ENCODE measurements at regions not wholly inside any gene's neighbourhood (a gene's known extent, or its start where the extent isn't known, plus 50 kb on each side); places are given as distances from the start of the nearest gene placed in this dataset.

DNA sequence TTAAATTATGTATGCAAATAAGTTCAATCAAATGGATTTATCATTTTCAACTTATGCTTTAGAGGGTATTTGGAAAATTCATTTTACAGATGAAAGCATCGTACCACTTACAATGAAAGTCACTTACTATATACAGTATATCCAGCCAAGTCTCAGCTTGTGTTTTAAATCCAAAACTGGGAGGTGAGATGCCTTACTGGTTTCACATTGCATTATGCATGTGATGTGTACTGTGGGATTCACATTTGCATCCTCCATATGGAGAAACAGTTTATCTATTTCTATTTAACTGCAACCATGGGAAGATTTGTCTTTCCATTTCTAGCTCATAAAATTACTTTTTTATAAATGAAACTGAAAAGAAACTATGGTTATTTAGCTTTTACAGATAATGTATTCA, 248.1 kb downstream of the CNTN3 start:
- Mint-ChIP-seq H3K27me3 (no peaks in the 10 kb centered on the region), H3K4me1 (no peaks in the 10 kb centered on the region), H3K27ac (no peak overlapping the region), H3K36me3 (no peaks in the 10 kb centered on the region), H3K4me3 (no peak overlapping the region), H3K9me3 (peaks cover 0 to 12% (median 4%) of the 10 kb centered on the region in 7 donors)
- no peak for DNase-seq
- H3K4me3 ChIP-seq (ENCODE audit: low read depth, low read length): no peak overlapping the region
- H3K27me3 ChIP-seq (ENCODE audit: control insufficient read depth, insufficient read depth, low read length): no peaks in the 10 kb centered on the region
- no peaks in the 10 kb centered on the region for H3K9me3 ChIP-seq (ENCODE audit: control insufficient read depth in 2 of 2, low read length in 2 of 2)
- H3K27ac ChIP-seq (ENCODE audit: insufficient read depth, low read length, poor library complexity, severe bottlenecking): no peak overlapping the region
- H3K36me3 ChIP-seq (ENCODE audit: control insufficient read depth, insufficient read depth, low read length): no peaks in the 10 kb centered on the region
- no peak for ATAC-seq (ENCODE audit: low read depth in 2 of 2)
- no peaks in the 10 kb centered on the region for H3K4me1 ChIP-seq (ENCODE audit: control insufficient read depth, insufficient read depth, low read length, poor library complexity, severe bottlenecking)

DNA sequence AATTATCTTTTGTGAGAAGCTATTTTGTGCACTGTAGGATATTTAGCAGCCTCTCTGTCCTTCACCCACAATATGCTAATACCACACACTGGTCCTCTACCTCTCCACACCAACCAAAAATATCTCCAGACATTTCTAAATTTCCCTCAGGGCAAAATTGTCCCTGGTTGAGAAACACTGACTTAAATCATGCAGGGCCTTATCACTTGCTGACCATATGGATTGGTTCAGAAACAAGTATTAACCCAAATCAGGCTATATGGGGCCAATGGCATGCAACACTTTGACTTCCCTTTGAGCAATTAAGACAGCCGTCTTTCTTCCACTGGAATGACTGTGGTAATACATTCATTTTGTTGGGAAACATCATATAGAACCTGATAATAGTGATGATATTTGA, 251.1 kb downstream of the CNTN3 start:
- H3K4me1 ChIP-seq (ENCODE audit: control insufficient read depth, insufficient read depth, low read length, poor library complexity, severe bottlenecking): no peaks in the 10 kb centered on the region
- H3K4me3 ChIP-seq (ENCODE audit: low read depth, low read length): no peak overlapping the region
- H3K27me3 ChIP-seq (ENCODE audit: control insufficient read depth, insufficient read depth, low read length): no peaks in the 10 kb centered on the region
- Mint-ChIP-seq H3K36me3 (no peaks in the 10 kb centered on the region), H3K27ac (no peak overlapping the region), H3K4me1 (no peaks in the 10 kb centered on the region), H3K9me3 (peaks cover 0 to 9% (median 4%) of the 10 kb centered on the region in 7 donors), H3K4me3 (no peak overlapping the region), H3K27me3 (no peaks in the 10 kb centered on the region)
- ATAC-seq (ENCODE audit: low read depth in 2 of 2): no peak
- no peak overlapping the region for H3K27ac ChIP-seq (ENCODE audit: insufficient read depth, low read length, poor library complexity, severe bottlenecking)
- no peaks in the 10 kb centered on the region for H3K9me3 ChIP-seq (ENCODE audit: control insufficient read depth in 2 of 2, low read length in 2 of 2)
- DNase-seq: no peak
- no peaks in the 10 kb centered on the region for H3K36me3 ChIP-seq (ENCODE audit: control insufficient read depth, insufficient read depth, low read length)

DNA sequence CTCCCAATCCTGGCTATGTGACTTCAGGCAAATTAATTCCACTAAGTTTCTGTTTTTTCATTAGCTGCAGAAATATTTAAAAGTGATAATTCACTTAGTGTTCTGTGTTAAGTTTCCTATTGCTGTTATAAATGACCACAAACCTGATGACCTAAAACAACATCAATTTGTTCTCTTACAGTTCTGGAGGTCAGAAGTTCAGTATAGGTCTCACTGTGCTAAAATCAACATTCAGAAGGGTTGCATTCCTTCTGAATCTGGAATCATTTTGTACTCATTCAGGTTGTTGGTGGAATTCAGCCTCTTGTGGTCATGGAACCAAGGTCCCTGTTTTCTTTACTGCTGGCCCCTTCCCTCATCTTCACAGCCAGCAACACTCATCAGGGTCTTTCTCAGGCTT, 254.1 kb downstream of the CNTN3 start:
- Mint-ChIP-seq H3K4me1 (no peaks in the 10 kb centered on the region), H3K4me3 (no peak overlapping the region), H3K27me3 (no peaks in the 10 kb centered on the region), H3K27ac (no peak overlapping the region), H3K9me3 (peaks cover 0 to 9% (median 5%) of the 10 kb centered on the region in 7 donors), H3K36me3 (no peaks in the 10 kb centered on the region)
- ATAC-seq (ENCODE audit: low read depth in 2 of 2) (no peak), DNase-seq (no peak)
- Histone ChIP-seq H3K27me3 (ENCODE audit: control insufficient read depth, insufficient read depth, low read length) (no peaks in the 10 kb centered on the region), H3K27ac (ENCODE audit: insufficient read depth, low read length, poor library complexity, severe bottlenecking) (no peak overlapping the region), H3K9me3 (ENCODE audit: control insufficient read depth in 2 of 2, low read length in 2 of 2) (peaks cover 0 to 4% of the 10 kb centered on the region in 2 experiments), H3K4me3 (ENCODE audit: low read depth, low read length) (no peak overlapping the region), H3K36me3 (ENCODE audit: control insufficient read depth, insufficient read depth, low read length) (no peaks in the 10 kb centered on the region), H3K4me1 (ENCODE audit: control insufficient read depth, insufficient read depth, low read length, poor library complexity, severe bottlenecking) (no peaks in the 10 kb centered on the region)

DNA sequence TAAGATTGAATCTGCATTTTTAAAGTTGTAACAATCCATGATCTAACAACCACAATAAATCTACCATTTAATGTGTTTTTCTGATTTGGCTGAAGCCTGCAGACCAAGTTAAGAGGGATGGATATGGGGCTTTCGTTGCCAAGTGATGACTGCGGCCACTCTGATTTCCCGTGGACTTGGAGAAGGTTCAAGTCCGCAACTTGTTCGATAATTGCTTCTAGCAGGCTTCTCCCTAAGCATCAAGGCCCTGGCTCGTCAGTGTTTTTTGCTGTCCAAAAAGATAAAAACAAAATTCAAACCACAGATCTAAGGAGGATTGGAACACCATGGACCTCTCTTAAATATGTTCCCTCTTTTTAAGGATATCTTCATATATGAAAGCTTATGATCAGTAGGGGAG, 256.6 kb downstream of the CNTN3 start:
- H3K4me3 ChIP-seq (ENCODE audit: low read depth, low read length): no peak overlapping the region
- Mint-ChIP-seq H3K27me3 (no peaks in the 10 kb centered on the region), H3K36me3 (no peaks in the 10 kb centered on the region), H3K9me3 (peaks cover 0 to 13% (median 4%) of the 10 kb centered on the region in 7 donors), H3K27ac (no peak overlapping the region), H3K4me1 (no peaks in the 10 kb centered on the region), H3K4me3 (no peak overlapping the region)
- H3K27me3 ChIP-seq (ENCODE audit: control insufficient read depth, insufficient read depth, low read length): no peaks in the 10 kb centered on the region
- ATAC-seq (ENCODE audit: low read depth in 2 of 2): no peak
- no peaks in the 10 kb centered on the region for H3K36me3 ChIP-seq (ENCODE audit: control insufficient read depth, insufficient read depth, low read length)
- peaks cover 0 to 4% of the 10 kb centered on the region in 2 experiments for H3K9me3 ChIP-seq (ENCODE audit: control insufficient read depth in 2 of 2, low read length in 2 of 2)
- H3K4me1 ChIP-seq (ENCODE audit: control insufficient read depth, insufficient read depth, low read length, poor library complexity, severe bottlenecking): no peaks in the 10 kb centered on the region
- no peak overlapping the region for H3K27ac ChIP-seq (ENCODE audit: insufficient read depth, low read length, poor library complexity, severe bottlenecking)
- DNase-seq: no peak

DNA sequence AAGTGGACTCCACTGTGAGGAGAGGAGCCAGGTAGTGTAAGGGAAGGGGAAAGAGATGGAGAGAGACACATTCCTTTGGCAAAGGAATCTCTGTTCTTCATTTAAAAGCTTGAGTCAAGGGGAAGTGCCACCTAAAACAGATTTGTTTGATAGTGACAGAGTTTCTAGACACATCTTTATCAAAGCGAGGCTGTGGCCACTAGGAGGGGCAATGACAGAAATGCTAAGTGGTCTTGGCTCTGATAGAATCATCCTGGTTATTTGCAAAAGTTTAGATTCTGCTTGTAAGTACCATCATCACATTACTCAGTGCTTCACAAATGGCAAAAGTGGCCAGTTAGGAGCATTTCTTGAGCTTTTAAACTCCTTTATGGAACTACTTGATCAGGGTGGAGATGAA, 261.4 kb downstream of the CNTN3 start:
- no peaks in the 10 kb centered on the region for H3K4me1 ChIP-seq (ENCODE audit: control insufficient read depth, insufficient read depth, low read length, poor library complexity, severe bottlenecking)
- no peaks in the 10 kb centered on the region for H3K27me3 ChIP-seq (ENCODE audit: control insufficient read depth, insufficient read depth, low read length)
- Mint-ChIP-seq H3K27ac (no peak overlapping the region), H3K4me1 (no peaks in the 10 kb centered on the region), H3K36me3 (no peaks in the 10 kb centered on the region), H3K4me3 (no peak overlapping the region), H3K27me3 (no peaks in the 10 kb centered on the region), H3K9me3 (peaks cover 0 to 18% (median 4%) of the 10 kb centered on the region in 7 donors)
- H3K27ac ChIP-seq (ENCODE audit: insufficient read depth, low read length, poor library complexity, severe bottlenecking): no peak overlapping the region
- peaks cover 0 to 4% of the 10 kb centered on the region in 2 experiments for H3K9me3 ChIP-seq (ENCODE audit: control insufficient read depth in 2 of 2, low read length in 2 of 2)
- ATAC-seq (ENCODE audit: low read depth in 2 of 2) (no peak), DNase-seq (no peak)
- H3K4me3 ChIP-seq (ENCODE audit: low read depth, low read length): no peak overlapping the region
- H3K36me3 ChIP-seq (ENCODE audit: control insufficient read depth, insufficient read depth, low read length): no peaks in the 10 kb centered on the region

DNA sequence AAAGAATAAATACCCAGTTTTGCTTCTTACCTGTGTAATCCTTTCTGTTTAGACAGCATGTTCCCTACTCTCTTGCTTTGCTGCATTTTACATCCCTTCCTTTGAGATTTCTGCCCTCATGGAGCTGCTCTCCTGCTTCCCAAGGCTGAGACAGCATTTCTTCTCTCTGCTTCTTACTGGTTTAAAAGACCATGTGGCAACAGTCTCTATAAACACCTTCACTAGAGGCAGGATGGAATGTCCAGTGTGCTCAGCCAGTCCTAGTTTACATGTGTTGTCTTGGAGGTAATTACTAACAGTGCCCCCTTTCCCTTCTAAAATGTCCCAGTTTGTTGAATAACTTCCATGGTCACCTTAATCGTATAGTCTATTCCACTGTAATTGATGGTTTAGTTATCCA, 262.3 kb downstream of the CNTN3 start:
- no peak for ATAC-seq (ENCODE audit: low read depth in 2 of 2)
- Mint-ChIP-seq H3K27ac (no peak overlapping the region), H3K4me3 (no peak overlapping the region), H3K9me3 (peaks cover 0 to 16% (median 2%) of the 10 kb centered on the region in 7 donors), H3K36me3 (no peaks in the 10 kb centered on the region), H3K4me1 (no peaks in the 10 kb centered on the region), H3K27me3 (no peaks in the 10 kb centered on the region)
- Histone ChIP-seq H3K36me3 (ENCODE audit: control insufficient read depth, insufficient read depth, low read length) (no peaks in the 10 kb centered on the region), H3K4me3 (ENCODE audit: low read depth, low read length) (no peak overlapping the region), H3K27ac (ENCODE audit: insufficient read depth, low read length, poor library complexity, severe bottlenecking) (no peak overlapping the region), H3K27me3 (ENCODE audit: control insufficient read depth, insufficient read depth, low read length) (no peaks in the 10 kb centered on the region), H3K9me3 (ENCODE audit: control insufficient read depth in 2 of 2, low read length in 2 of 2) (no peaks in the 10 kb centered on the region), H3K4me1 (ENCODE audit: control insufficient read depth, insufficient read depth, low read length, poor library complexity, severe bottlenecking) (no peaks in the 10 kb centered on the region)
- DNase-seq: no peak

DNA sequence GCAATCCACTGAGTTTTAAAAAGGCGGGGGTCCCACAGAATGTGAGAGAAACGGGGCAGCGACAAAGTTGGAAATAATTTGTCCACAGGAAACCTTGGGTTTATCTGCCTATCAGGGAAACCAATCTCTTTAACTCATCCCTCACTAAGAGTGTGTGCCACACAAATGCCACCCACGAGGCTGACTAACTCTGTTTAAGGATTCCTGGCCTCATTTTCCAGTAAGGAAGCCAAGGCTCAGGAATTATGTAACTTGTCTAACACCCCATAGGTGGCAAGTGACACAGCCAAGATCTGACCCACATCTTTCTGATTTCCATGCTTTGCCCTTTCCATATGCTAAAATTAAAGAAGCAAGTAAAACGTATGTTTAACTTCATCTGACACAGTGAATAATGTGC, 263.2 kb downstream of the CNTN3 start:
- Histone ChIP-seq H3K9me3 (ENCODE audit: control insufficient read depth in 2 of 2, low read length in 2 of 2) (no peaks in the 10 kb centered on the region), H3K27me3 (ENCODE audit: control insufficient read depth, insufficient read depth, low read length) (no peaks in the 10 kb centered on the region), H3K27ac (ENCODE audit: insufficient read depth, low read length, poor library complexity, severe bottlenecking) (no peak overlapping the region), H3K4me1 (ENCODE audit: control insufficient read depth, insufficient read depth, low read length, poor library complexity, severe bottlenecking) (no peaks in the 10 kb centered on the region), H3K36me3 (ENCODE audit: control insufficient read depth, insufficient read depth, low read length) (no peaks in the 10 kb centered on the region), H3K4me3 (ENCODE audit: low read depth, low read length) (no peak overlapping the region)
- Mint-ChIP-seq H3K27me3 (no peaks in the 10 kb centered on the region), H3K4me3 (no peak overlapping the region), H3K27ac (peak overlapping the region in 1 of 3 donors; percentile 61), H3K36me3 (no peaks in the 10 kb centered on the region), H3K4me1 (no peaks in the 10 kb centered on the region), H3K9me3 (peaks cover 0 to 16% (median 2%) of the 10 kb centered on the region in 7 donors)
- ATAC-seq (ENCODE audit: low read depth in 2 of 2): no peak
- DNase-seq: no peak

DNA sequence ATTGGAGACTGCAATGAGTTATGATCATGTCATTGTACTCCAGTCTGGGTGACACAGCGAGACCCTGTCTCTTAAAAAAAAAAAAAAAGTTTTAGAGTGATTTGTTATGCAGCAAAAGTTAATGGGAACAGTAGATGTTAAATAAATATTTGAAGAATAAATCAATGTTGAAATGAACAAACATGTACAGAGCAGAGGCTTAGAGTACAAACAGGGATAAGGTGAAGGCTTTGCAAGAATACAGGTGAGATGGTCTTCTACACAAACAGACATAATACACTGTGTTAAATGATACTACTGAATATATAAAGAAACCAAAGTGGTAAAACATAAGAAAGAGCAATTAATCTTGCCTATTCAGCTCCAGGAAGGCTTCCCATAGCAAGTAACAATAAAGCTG, 265.4 kb downstream of the CNTN3 start:
- H3K4me1 ChIP-seq (ENCODE audit: control insufficient read depth, insufficient read depth, low read length, poor library complexity, severe bottlenecking): no peaks in the 10 kb centered on the region
- DNase-seq (no peak), ATAC-seq (ENCODE audit: low read depth in 2 of 2) (no peak)
- Mint-ChIP-seq H3K9me3 (peaks cover 0 to 23% (median 7%) of the 10 kb centered on the region in 7 donors), H3K4me3 (no peak overlapping the region), H3K4me1 (no peaks in the 10 kb centered on the region), H3K36me3 (no peaks in the 10 kb centered on the region), H3K27ac (no peak overlapping the region), H3K27me3 (no peaks in the 10 kb centered on the region)
- no peaks in the 10 kb centered on the region for H3K27me3 ChIP-seq (ENCODE audit: control insufficient read depth, insufficient read depth, low read length)
- no peaks in the 10 kb centered on the region for H3K36me3 ChIP-seq (ENCODE audit: control insufficient read depth, insufficient read depth, low read length)
- H3K9me3 ChIP-seq (ENCODE audit: control insufficient read depth in 2 of 2, low read length in 2 of 2): no peaks in the 10 kb centered on the region
- no peak overlapping the region for H3K4me3 ChIP-seq (ENCODE audit: low read depth, low read length)
- H3K27ac ChIP-seq (ENCODE audit: insufficient read depth, low read length, poor library complexity, severe bottlenecking): no peak overlapping the region

Data from CD4-positive, CD25-positive, alpha-beta regulatory T cell (primary cell).